HG02798 (cell line): ENCODE measurements at regions not wholly inside any gene's neighbourhood (a gene's known extent, or its start where the extent isn't known, plus 50 kb on each side); places are given as distances from the start of the nearest gene placed in this dataset.
"Not testable (repeated sequence)": the region's sequence is repeated elsewhere in the genome, so short reads cannot be mapped to it uniquely, and the experiment has no call there.

Source experiments
- ATAC-seq: cut with Tn5 transposase; IDR thresholded peaks from one replicate; pipeline ENCODE4 v1.9.1; 2021; ENCODE audit warnings: mild to moderate bottlenecking; ENCODE audit not compliant: unreplicated experiment, poor library complexity

GRCh38 chr2:128585706-128586105 lies 267.0 kb upstream of the HS6ST1 start:
- ATAC-seq, result no peak

- ATAC-seq, result no peak
These were observed 271.0 kb upstream of the HS6ST1 start for GRCh38 chr2:128589681-128590080.

- ATAC-seq, result no peak
These were observed 271.8 kb upstream of the HS6ST1 start for GRCh38 chr2:128590309-128591021.

- no peak for ATAC-seq
These were observed 272.6 kb upstream of the HS6ST1 start for GRCh38 chr2:128591022-128591860.

- no peak for ATAC-seq
These were observed 273.5 kb upstream of the HS6ST1 start for GRCh38 chr2:128591861-128592822.

GRCh38 chr2:128593518-128593878 lies 274.8 kb upstream of the HS6ST1 start:
- ATAC-seq, result no peak

- no peak for ATAC-seq
These were observed 275.4 kb upstream of the HS6ST1 start for GRCh38 chr2:128593879-128594650.

- ATAC-seq, result no peak
These were observed 275.9 kb upstream of the HS6ST1 start for GRCh38 chr2:128594651-128594910.

- ATAC-seq, result no peak
These were observed 276.4 kb upstream of the HS6ST1 start for GRCh38 chr2:128594953-128595677.

GRCh38 chr2:128595763-128596395 lies 277.2 kb upstream of the HS6ST1 start:
- no peak for ATAC-seq

- ATAC-seq, result no peak
These were observed 277.9 kb upstream of the HS6ST1 start for GRCh38 chr2:128596396-128597120.

GRCh38 chr2:128597121-128597762 lies 278.6 kb upstream of the HS6ST1 start:
- no peak for ATAC-seq

- not testable (repeated sequence) for ATAC-seq
These were observed 279.6 kb upstream of the HS6ST1 start for GRCh38 chr2:128598260-128598659.

GRCh38 chr2:128598862-128599441 lies 280.3 kb upstream of the HS6ST1 start:
- no peak for ATAC-seq

- ATAC-seq, result no peak
These were observed 281.0 kb upstream of the HS6ST1 start for GRCh38 chr2:128599700-128600099.

GRCh38 chr2:128600581-128601297 lies 282.1 kb upstream of the HS6ST1 start:
- no peak for ATAC-seq
